GM21390 (cell line): ENCODE measurements at regions not wholly inside any gene's neighbourhood (a gene's known extent, or its start where the extent isn't known, plus 50 kb on each side); places are given as distances from the start of the nearest gene placed in this dataset.

Experiments used
- ATAC-seq: cut with Tn5 transposase; IDR thresholded peaks from one replicate; pipeline ENCODE4 v1.9.1; 2021; ENCODE audit not compliant: unreplicated experiment

DNA sequence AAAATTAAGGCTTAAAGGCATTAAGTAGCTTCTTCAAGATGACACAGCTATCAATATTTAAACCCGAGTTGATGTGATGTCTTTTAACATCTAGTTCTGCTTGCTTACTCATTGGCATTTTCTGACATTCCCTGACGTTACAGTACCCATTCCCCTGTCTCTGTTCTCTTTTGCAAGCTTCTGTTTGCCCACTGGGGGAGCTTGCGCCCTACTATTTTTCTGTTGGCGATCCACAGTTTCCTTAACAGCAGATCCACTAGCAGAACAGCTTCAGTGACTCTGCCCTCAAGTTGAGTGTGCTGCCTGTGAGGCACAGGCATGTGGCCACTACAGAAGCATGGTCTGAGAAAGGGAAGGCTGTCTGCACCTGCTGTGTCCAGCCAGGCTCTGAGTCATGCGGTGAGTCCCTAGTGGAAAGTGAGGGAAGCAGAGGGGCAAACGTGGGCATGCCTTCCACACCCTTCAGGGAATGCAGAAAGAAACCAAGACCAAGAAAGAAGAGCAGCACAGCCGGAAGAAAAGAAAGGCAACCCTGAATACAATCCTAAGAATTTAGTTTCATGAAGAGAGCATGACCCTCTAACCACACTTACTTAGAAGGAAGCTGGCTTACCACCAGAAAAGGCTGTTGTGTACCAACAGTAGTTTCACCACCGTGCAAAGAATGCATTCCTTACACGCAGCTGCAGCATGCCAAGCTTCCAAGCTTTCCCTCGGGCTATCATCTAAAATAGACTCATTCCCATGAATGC is 97.7 kb upstream of the VGLL2 start:
- no peak for ATAC-seq

- no peak for ATAC-seq
Measured at GRCh38 chr6:117168296-117169063, 96.9 kb upstream of the VGLL2 start.

DNA sequence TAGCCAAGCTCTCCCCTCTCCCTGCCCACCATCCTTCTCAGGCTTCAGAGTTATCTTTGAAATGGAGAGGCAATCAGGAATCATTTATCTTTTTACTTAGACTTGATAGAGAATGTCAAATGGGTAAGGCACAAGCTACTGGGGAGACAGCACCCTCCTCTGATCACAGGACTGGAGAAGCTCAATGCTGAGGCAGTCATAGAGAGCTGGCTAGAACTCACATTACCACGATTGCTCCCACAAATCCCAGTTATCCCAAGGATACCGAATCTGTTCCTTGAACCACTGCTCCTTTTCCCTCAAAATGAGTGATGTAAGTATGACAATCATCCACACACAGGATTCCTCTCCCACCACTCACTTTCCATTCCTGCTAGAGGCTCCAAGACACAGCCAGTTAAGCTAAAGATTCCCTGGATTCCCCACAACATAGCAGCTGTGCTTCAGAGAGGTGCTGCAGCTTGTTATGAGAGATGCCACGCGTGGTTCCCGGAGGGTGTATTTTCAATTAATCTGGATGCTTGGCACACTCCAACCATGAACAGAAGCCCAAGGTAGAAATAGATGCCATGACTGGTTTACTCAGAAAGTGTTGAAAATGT is 96.2 kb upstream of the VGLL2 start:
- no peak for ATAC-seq

- no peak for ATAC-seq
Measured at GRCh38 chr6:117169781-117170281, 95.5 kb upstream of the VGLL2 start.

DNA sequence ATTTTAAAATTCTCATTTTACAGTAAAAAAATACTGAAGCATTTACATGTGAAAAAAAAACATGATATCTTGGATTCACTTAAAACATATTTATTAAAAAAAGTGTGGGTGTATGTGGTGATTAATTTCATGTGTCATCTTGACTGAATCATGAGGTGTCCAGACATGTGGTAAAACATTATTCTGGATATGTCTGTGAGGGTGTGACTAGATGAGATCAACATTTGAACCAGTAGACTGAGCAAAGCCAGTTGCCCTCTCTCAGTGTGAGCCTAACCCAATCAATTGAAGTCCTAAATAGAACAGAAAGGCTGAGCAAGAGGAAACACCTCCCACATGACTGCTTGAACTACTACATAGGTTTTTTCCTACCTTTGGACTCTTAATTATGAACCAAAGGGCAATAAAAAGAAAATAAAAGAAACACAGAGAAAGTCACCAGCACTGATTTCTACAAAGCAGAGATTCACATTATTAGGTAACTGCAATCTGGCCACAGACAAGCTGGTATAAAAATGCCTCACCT is 90.5 kb upstream of the VGLL2 start:
- no peak for ATAC-seq

- no peak for ATAC-seq
Measured at GRCh38 chr6:117188627-117189201, 76.6 kb upstream of the VGLL2 start.

DNA sequence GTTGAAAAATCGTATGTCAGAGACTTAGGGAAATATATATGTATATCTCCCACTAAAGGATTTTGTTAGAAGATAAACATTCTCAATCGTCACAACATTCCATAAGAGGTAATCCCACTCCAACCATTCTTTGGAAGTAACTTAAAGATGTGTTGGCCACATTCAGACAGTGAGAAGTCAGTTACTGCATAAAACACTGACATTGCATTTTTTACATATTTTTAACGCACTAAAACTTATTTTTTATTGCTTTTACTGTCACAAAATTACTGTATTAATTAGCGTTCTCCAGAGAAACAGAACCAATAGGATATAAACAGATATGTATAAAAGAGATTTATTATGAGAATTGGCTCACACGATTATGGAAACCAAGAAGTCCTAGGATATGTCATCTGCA is 74.3 kb upstream of the VGLL2 start:
- ATAC-seq = no peak

- no peak for ATAC-seq
Measured at GRCh38 chr6:117191448-117191847, 73.9 kb upstream of the VGLL2 start.

DNA sequence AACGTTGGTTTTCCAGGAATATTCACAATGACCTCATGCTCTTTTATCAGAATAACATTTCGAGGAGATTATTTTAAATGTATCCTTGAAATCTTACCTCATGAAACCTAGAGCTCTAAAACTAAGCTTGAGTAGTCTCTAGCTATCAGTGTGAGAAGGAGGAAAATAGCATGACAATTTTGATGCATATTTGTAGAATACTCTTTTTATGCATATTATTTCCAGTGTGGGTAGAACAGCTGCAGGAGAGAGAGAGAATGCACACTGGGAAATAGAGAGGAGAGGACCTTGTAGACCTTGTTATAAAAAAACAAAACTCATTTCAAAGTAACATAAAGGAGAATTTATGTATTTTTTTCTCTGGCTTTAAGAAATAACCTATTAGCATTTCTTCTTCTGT is 71.1 kb upstream of the VGLL2 start:
- ATAC-seq = no peak

GRCh38 chr6:117194978-117195377 is 70.4 kb upstream of the VGLL2 start:
- ATAC-seq = no peak

DNA sequence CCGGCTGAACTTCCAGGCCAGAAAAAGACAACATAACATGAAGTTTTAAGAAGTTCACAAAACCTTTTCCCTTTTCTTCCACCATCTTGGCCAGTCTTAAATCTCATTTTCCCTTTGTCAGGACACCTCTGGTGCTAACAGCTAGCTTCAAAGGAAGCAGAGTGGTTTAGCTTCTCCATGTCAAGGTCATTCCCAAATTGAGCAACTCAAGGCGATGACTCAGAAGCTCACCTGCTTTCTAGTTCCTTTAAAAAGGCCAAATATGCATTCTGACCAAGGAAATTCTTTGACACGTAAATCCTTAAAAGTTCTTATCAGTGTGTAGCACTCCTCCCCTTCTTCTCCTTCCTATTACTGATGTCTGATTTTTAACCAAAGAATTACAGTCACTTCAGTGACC is 69.6 kb upstream of the VGLL2 start:
- ATAC-seq = no peak

- no peak for ATAC-seq
Measured at GRCh38 chr6:117200067-117200466, 65.3 kb upstream of the VGLL2 start.

- ATAC-seq = no peak
Measured at GRCh38 chr6:117204903-117205302, 60.5 kb upstream of the VGLL2 start.

DNA sequence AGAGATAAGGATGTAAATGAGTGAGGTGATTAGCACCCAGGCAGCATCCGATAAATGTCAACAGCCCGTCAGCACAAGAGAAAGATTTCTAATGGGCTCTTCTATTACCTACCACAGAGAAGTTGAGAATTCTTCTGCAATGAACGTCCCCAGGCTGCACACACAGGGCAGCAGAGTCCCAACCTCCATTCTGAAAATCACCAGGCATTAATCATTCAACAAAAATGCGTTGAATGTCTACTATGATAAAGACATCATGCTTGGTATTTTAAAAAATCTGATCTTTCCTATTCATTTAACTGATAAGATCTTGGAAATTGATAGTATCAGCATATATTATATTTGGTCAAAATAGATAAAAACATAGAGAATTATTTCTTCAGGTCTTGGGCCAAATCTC is 59.5 kb upstream of the VGLL2 start:
- no peak for ATAC-seq

GRCh38 chr6:117206522-117206921 is 58.8 kb upstream of the VGLL2 start:
- no peak for ATAC-seq

DNA sequence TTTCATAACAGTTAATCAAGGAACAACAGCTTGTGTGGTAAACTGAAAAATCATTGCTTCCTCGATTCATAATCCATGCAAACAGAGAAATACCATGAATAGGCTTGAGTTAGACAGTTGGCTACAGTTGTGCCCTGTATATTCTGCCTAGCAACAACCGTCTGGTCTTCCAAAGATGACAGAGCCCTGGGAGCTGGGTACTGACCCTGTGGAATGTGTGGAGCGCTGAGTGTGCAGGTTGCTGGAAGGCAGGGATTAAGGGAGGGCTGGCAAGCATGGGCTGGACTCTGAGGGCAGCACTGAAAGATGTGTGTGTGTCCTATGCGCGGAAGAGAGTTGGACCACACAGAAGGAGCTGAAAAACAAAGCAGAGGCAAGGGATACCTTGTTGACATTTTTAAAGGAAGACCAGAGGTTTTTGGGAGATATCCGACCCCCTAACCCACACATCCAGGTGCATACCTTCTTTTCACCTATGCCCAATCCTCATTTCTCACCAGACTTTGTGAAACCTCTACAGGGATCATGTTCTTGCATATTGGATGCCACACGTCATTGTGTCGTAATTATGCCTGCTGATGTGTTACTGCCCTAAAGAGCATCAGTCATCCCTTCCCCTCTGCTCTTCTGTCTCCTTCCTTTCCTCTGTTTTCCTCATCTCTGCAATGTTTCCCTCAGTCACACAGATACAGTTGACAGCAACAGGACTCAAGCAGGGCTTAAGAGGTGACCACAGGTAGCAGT is 58.2 kb upstream of the VGLL2 start:
- no peak for ATAC-seq

GRCh38 chr6:117210279-117210678 is 55.1 kb upstream of the VGLL2 start:
- no peak for ATAC-seq

GRCh38 chr6:117215353-117216090 is 49.8 kb upstream of the VGLL2 start:
- no peak for ATAC-seq
